ENCODE measurements at regions not wholly inside any gene's neighbourhood (a gene's known extent, or its start where the extent isn't known, plus 50 kb on each side); places are given as distances from the start of the nearest gene placed in this dataset.

DNA sequence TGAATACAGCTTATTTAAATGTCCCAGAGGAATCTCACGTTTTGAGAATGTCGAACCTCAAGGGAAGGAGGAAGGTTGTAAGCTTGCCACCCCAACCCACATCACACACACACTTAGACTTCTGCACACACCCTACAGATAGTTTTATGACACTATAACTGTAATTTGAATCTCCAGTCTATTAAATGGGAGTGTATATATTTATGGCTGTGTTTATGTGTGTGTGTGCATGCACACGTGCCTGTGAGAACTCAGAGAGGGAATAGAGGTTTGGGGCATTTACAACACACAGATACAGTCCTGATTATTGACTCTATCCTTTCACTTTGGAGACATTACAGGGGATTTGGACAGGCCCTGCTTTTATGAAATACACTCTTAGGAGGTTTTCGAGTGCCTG, 171.5 kb upstream of the MAF start:
- ATAC-seq (no peak), DNase-seq (no peak)
- TF ChIP-seq POLR2A (IDR thresholded peaks at IDR 0.05), result no peak
- TF ChIP-seq, protein P1, sequence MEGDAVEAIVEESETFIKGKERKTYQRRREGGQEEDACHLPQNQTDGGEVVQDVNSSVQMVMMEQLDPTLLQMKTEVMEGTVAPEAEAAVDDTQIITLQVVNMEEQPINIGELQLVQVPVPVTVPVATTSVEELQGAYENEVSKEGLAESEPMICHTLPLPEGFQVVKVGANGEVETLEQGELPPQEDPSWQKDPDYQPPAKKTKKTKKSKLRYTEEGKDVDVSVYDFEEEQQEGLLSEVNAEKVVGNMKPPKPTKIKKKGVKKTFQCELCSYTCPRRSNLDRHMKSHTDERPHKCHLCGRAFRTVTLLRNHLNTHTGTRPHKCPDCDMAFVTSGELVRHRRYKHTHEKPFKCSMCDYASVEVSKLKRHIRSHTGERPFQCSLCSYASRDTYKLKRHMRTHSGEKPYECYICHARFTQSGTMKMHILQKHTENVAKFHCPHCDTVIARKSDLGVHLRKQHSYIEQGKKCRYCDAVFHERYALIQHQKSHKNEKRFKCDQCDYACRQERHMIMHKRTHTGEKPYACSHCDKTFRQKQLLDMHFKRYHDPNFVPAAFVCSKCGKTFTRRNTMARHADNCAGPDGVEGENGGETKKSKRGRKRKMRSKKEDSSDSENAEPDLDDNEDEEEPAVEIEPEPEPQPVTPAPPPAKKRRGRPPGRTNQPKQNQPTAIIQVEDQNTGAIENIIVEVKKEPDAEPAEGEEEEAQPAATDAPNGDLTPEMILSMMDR (IDR thresholded peaks at IDR 0.05), result no peak
- Histone ChIP-seq H3K27me3 (no peaks in the 10 kb centered on the region), H3K4me3 (no peak overlapping the region), H3K36me3 (no peaks in the 10 kb centered on the region), H3K4me1 (peaks cover 0 to 37% (median 11%) of the 10 kb centered on the region in 12 donors), H3K27ac (no peak overlapping the region), H3K9me3 (no peaks in the 10 kb centered on the region)
- intact Hi-C loops (cut with DNase I), result no loop called here
- WGBS, 4 donors, result 89 to 95% (median 91%) methylated on average over 4 of the region's 4 CpGs

DNA sequence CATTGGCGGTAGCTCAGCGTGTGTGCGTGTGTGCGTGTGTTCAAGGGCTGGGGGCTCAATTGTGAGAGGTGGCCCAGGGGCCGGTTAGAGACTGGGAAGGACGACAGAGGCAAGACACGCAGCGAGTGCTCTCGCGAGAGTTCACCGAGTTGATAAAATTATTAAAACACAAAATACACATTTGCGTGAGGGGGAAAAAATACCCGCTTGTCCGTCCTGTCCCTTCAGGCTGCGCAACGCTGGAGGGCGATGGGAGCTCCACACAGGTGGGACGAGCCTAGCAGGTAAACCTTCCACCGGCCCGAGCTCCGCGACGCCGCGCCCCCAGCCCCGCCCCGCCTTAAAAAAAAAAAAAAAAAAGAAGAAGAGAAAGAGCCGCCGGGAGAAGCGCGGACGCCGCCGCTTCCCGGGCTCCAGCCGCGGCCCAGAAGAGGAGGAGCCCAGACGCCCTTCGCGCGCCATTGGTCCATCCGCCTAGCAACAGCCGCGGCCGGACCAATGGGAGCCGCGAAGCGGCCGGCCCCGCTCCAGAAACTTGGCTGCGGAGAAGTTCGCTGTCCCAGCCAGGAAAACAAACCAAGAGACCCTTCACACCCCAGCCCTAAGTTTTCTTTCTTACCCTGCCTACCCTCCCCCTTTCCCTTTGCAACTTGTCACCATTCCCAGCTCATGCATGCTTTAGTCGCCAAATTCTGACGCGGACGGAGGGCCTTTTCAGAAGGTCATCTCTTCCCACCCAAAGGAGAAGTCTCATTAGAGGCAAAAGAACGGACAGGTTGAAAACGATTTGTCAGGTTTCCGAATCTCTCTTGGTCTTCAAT, 169.9 kb upstream of the MAF start:
- intact Hi-C loops (cut with DNase I), result no loop called here

GRCh38 chr16:79769928-79770243, 169.3 kb upstream of the MAF start:
- TF ChIP-seq, protein P1 (IDR thresholded peaks at IDR 0.05), result no peak
- no peak for TF ChIP-seq POLR2A (IDR thresholded peaks at IDR 0.05)
- Histone ChIP-seq H3K4me3 (peak overlapping the region; percentile 5 to 87 (median 63)), H3K9me3 (no peaks in the 10 kb centered on the region), H3K27me3 (no peaks in the 10 kb centered on the region), H3K4me1 (peaks cover 0 to 35% (median 11%) of the 10 kb centered on the region in 12 donors), H3K27ac (peak overlapping the region in 11 of 12 donors; percentile 36 to 85 (median 63)), H3K36me3 (no peaks in the 10 kb centered on the region)
- ATAC-seq, result no peak
- WGBS, 4 donors, result 12 to 38% (median 21%) methylated on average over 4 to 6 of the region's 6 CpGs
- no peak for DNase-seq
- intact Hi-C loops (cut with DNase I), result loop anchor here in 4 of 10 donors (5.0 to 10.0 kb wide), 4 partner anchors 165 to 315 kb away; partner anchors contain the start of gene MAF (in 3 of the 4)

More for the DNA sequence above, 169.9 kb upstream of the MAF start:
- H3K36me3 ChIP-seq, result no peaks in the 10 kb centered on the region
- no peaks in the 10 kb centered on the region for H3K27me3 ChIP-seq
- 1 to 2% (median 1%) methylated on average over 59 of the region's 59 CpGs for WGBS, 4 donors
- peak overlapping the region in 11 of 12 donors; percentile 36 to 85 (median 63) for H3K27ac ChIP-seq
- peaks cover 0 to 35% (median 11%) of the 10 kb centered on the region in 12 donors for H3K4me1 ChIP-seq
- H3K4me3 ChIP-seq, result peak overlapping the region; percentile 5 to 87 (median 63)
- no peaks in the 10 kb centered on the region for H3K9me3 ChIP-seq
- DNase-seq, result peak; percentile 91 to 95 (median 92)
- TF ChIP-seq POLR2A (IDR thresholded peaks at IDR 0.05), result no peak
- TF ChIP-seq, protein P1 (IDR thresholded peaks at IDR 0.05), result no peak
- peak; percentile 97 to 100 (median 99) for ATAC-seq

DNA sequence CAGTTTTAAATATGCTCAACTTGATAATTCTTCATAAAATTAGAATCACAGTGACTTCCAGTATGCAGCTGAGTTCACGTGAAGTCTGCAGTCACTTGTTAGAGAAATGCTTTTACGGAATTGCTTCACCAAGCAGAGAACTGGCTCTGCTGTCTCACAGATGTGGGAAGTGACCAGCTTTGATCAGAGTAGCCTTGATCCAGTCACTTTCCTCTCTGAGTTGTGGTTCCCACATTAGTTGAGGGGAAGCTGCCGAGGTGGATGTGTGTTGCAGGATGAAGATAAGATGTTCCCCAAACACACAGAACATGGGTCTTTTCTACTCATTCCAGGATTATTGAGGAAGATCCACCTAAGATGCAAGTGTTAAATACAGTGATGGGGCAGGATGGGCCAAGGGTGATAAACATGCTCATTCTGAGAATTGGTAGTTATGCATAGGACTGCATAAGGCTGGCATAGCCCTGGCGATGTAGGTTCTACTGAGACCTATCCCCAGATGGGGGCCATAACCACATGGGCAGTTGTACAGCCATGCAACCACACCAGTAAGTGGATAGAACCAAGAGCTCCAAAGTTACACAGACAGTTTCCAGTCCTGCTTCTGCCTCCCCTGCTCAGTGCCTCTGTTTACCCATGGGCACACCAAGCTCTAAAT, 168.9 kb upstream of the MAF start:
- peak overlapping the region in 2 of 12 donors; percentile 67 to 72 for H3K4me3 ChIP-seq
- WGBS, 4 donors, result 72 to 84% (median 75%) methylated on average over 4 of the region's 4 CpGs
- no peak for ATAC-seq

More for the DNA sequence above, 168.9 kb upstream of the MAF start:
- Histone ChIP-seq H3K36me3 (no peaks in the 10 kb centered on the region), H3K9me3 (no peaks in the 10 kb centered on the region), H3K27me3 (no peaks in the 10 kb centered on the region), H3K27ac (peak overlapping the region in 9 of 12 donors; percentile 53 to 85 (median 69)), H3K4me1 (peaks cover 0 to 35% (median 11%) of the 10 kb centered on the region in 12 donors)
- intact Hi-C loops (cut with DNase I), result loop anchor here in 4 of 10 donors (5.0 to 10.0 kb wide), 4 partner anchors 165 to 315 kb away; partner anchors contain the start of gene MAF (in 3 of the 4)
- DNase-seq, result no peak
- TF ChIP-seq POLR2A (IDR thresholded peaks at IDR 0.05), result no peak
- TF ChIP-seq, protein P1 (IDR thresholded peaks at IDR 0.05), result no peak
